Retinal pigment epithelial cell (primary cell): ENCODE measurements at regions not wholly inside any gene's neighbourhood (a gene's known extent, or its start where the extent isn't known, plus 50 kb on each side); places are given as distances from the start of the nearest gene placed in this dataset.

Source experiments
- DNase-seq: peaks from one replicate; pipeline ENCODE4 v3.0.0-alpha.2; 2010; ENCODE audit warnings: low read depth
- H3K4me3 ChIP-seq: 2 replicates; pipeline ENCODE4 v1.5.1; 2011; ENCODE audit warnings: mild to moderate bottlenecking, low read length, control low read depth, moderate library complexity
- TF ChIP-seq, protein P1 (sequence below): conservative IDR thresholded peaks from 2 replicates; pipeline ENCODE4 v1.5.1; 2011; ENCODE audit warnings: low read depth, low read length, control low read depth, inconsistent platforms

- TF ChIP-seq, protein P1, sequence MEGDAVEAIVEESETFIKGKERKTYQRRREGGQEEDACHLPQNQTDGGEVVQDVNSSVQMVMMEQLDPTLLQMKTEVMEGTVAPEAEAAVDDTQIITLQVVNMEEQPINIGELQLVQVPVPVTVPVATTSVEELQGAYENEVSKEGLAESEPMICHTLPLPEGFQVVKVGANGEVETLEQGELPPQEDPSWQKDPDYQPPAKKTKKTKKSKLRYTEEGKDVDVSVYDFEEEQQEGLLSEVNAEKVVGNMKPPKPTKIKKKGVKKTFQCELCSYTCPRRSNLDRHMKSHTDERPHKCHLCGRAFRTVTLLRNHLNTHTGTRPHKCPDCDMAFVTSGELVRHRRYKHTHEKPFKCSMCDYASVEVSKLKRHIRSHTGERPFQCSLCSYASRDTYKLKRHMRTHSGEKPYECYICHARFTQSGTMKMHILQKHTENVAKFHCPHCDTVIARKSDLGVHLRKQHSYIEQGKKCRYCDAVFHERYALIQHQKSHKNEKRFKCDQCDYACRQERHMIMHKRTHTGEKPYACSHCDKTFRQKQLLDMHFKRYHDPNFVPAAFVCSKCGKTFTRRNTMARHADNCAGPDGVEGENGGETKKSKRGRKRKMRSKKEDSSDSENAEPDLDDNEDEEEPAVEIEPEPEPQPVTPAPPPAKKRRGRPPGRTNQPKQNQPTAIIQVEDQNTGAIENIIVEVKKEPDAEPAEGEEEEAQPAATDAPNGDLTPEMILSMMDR = no peak
- DNase-seq = no peak
- H3K4me3 ChIP-seq = no peak overlapping the region
Observed at GRCh38 chr6:9252799-9253198, 817.5 kb upstream of the SLC35B3 start.

- DNase-seq = peak; percentile 53
- no peak overlapping the region for H3K4me3 ChIP-seq
- TF ChIP-seq, protein P1 = peak; percentile 78
Observed at GRCh38 chr6:9250852-9251251, 815.5 kb upstream of the SLC35B3 start.

- TF ChIP-seq, protein P1 = no peak
- H3K4me3 ChIP-seq = no peak overlapping the region
- DNase-seq = no peak
Observed at GRCh38 chr6:9248133-9248532, 812.8 kb upstream of the SLC35B3 start.

- DNase-seq = no peak
- no peak overlapping the region for H3K4me3 ChIP-seq
- TF ChIP-seq, protein P1 = no peak
Observed at GRCh38 chr6:9240861-9241260, 805.5 kb upstream of the SLC35B3 start.

DNA sequence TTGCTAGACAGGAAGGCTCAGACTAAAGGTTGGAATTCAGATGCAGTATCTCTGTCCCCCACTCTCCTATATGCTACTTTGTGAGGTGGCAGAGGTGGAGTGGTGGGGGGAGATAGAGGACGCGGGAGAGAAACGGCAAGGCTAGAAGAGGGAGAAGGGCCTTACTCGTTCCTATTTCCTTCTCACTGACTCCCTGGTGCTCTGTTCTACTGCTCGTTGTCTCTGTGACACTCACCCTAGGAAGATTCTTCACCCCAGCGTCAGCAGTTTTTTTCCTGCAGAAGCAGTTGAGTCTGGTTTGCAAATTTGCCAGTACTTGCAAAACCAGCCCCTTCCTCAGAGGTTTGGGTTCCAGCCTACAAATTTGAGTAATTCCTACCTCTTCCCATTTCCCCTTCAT, 801.1 kb upstream of the SLC35B3 start:
- no peak overlapping the region for H3K4me3 ChIP-seq

GRCh38 chr6:9233686-9234085, 798.3 kb upstream of the SLC35B3 start:
- no peak overlapping the region for H3K4me3 ChIP-seq
- no peak for DNase-seq
- TF ChIP-seq, protein P1 = no peak

More for the DNA sequence above, 801.1 kb upstream of the SLC35B3 start:
- no peak for DNase-seq
- TF ChIP-seq, protein P1 = no peak

DNA sequence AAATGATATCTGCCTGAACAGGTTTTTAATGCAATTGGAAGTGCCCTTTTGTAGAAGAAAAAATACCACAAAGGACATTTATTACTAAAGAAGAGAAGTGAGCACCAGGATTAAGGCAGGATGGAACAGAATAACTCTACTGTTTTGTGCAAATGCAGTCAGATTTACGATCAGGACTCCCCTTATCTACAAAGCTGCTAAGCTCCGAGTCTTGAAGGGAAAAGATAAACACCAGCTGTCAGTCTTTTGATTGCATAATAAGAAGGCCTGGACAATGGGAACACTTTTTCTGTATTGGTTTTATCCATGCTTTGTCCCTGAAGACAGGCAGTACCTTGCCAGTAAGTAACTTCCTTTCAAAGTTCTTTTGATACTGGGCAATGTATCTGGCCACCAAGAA, 797.9 kb upstream of the SLC35B3 start:
- no peak for DNase-seq

More for the DNA sequence above, 797.9 kb upstream of the SLC35B3 start:
- TF ChIP-seq, protein P1 = no peak
- H3K4me3 ChIP-seq = no peak overlapping the region
